ENCODE measurements at regions not wholly inside any gene's neighbourhood (a gene's known extent, or its start where the extent isn't known, plus 50 kb on each side); places are given as distances from the start of the nearest gene placed in this dataset.

DNA sequence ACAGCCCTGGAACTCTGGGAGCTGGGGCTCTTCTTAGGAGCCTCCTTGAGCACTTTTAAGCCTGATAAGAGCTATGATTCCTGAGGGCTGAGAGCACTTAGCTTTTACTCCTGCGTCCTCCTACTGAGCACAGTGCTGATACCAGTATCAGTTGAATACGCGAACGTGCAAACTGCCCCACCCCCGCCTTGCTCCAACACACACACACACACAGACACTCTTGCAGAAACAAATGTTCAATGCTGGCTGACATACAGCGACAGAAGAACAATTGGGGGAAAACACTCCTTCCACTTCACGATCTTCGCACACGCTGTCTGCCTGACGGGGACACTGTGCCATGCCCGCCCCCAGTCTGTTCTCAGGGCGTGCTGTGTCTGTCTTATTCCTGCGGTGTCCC, 57.2 kb upstream of the DLK1 start:
- no peak for DNase-seq (ENCODE audit: extremely low read depth, low read depth)
- TF ChIP-seq, protein P1, sequence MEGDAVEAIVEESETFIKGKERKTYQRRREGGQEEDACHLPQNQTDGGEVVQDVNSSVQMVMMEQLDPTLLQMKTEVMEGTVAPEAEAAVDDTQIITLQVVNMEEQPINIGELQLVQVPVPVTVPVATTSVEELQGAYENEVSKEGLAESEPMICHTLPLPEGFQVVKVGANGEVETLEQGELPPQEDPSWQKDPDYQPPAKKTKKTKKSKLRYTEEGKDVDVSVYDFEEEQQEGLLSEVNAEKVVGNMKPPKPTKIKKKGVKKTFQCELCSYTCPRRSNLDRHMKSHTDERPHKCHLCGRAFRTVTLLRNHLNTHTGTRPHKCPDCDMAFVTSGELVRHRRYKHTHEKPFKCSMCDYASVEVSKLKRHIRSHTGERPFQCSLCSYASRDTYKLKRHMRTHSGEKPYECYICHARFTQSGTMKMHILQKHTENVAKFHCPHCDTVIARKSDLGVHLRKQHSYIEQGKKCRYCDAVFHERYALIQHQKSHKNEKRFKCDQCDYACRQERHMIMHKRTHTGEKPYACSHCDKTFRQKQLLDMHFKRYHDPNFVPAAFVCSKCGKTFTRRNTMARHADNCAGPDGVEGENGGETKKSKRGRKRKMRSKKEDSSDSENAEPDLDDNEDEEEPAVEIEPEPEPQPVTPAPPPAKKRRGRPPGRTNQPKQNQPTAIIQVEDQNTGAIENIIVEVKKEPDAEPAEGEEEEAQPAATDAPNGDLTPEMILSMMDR (IDR thresholded peaks at IDR 0.05; ENCODE audit: low read depth, low read length): no peak

DNA sequence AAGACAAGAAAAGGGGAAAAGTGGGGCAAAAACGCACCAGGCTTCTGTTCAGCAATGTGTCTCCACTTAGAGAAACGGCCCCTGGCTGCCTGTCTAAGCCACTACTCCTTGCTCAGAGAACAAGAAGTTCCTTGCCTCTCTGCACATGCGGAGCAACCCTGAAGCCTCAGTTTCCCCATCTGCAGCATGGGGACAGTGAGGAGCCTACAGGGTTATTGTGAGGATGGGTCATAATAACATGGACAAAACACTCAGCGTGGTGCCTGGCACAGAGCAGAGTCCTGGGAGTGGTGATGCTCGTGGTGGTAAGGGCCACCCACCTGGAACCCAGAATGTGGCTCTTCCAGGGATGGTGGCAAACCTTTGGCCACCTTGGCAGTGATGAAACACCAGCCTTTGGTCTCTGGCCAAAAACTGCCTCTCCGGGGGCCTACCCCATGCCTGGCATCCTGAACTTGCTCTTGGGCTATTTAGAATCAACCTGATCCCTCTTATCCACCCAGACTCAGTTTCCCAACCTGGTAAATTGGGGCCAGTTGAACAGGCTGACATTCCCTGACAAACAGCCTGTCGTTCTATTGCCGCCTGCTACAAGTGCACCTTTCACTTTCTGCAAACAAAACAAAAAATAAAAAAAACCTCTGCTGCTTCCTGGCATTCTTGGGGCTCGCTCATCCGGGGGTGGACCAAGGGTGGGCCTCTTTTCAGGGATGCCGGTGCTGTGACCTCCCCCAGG, 56.5 kb upstream of the DLK1 start:
- TF ChIP-seq, protein P1 (IDR thresholded peaks at IDR 0.05; ENCODE audit: low read depth, low read length): no peak
- DNase-seq (ENCODE audit: extremely low read depth, low read depth): no peak

DNA sequence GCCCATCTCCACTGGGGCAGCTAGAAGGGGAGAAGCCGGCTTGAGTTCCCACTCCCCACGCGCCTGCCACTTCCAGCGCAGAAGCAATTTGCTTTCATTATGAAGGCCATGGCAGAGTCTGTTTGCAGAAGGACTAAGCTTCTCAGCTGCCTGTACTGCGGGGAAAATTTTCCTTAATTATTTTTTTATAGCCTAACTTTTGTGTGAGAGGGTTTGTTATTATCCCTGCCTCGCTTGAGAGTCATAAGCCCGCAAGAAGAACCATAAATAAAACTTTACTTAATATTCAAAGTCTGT, 56.0 kb upstream of the DLK1 start:
- no peak for DNase-seq (ENCODE audit: extremely low read depth, low read depth)

DNA sequence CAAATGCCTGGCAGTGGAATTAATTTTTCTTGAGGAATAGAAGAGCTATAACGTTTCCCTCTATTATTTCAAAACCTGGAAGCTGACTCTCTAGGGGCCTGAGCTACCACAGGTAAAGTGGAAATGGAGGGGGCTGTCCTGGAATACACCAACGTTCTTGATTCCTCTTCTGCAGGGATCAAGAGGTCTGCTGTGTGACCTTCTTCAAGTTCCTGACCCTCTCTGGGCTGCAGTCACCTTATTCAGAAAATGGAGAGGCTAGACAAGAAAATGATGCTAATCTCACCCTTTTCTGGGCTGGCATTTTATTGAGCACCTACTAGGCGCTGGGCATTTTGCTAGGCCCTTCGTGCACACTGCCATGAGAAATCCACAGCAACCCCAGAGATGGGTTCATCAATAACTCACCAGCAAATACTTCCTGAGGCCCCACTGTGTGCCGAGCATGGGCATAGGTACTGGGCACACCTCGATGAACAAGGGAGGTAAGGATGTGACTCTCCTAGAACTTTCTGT, 55.2 kb upstream of the DLK1 start:
- no peak for DNase-seq (ENCODE audit: extremely low read depth, low read depth)
- TF ChIP-seq, protein P1 (IDR thresholded peaks at IDR 0.05; ENCODE audit: low read depth, low read length): no peak

More for the DNA sequence above, 56.0 kb upstream of the DLK1 start:
- TF ChIP-seq, protein P1 (IDR thresholded peaks at IDR 0.05; ENCODE audit: low read depth, low read length): no peak

DNA sequence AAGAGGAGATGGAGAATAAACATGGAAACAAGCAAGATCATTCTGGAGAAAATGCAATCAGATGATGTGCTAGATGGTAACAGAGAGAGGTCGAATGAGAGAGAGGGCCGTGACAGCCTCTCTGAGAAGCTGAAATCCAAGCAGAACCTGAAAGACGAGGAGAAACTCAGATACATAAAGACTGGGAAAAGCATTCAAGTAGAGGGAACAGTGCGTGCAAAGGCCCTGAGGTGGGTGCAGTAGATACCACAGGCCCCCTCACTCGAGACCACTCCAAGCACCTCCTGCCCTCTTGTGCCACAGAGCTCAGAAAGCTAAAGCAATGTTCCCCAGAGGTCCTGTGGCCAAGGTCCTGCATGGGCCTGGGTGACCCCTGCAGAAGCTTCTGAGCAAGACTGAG, 54.8 kb upstream of the DLK1 start:
- no peak for DNase-seq (ENCODE audit: extremely low read depth, low read depth)
- TF ChIP-seq, protein P1 (IDR thresholded peaks at IDR 0.05; ENCODE audit: low read depth, low read length): no peak

DNA sequence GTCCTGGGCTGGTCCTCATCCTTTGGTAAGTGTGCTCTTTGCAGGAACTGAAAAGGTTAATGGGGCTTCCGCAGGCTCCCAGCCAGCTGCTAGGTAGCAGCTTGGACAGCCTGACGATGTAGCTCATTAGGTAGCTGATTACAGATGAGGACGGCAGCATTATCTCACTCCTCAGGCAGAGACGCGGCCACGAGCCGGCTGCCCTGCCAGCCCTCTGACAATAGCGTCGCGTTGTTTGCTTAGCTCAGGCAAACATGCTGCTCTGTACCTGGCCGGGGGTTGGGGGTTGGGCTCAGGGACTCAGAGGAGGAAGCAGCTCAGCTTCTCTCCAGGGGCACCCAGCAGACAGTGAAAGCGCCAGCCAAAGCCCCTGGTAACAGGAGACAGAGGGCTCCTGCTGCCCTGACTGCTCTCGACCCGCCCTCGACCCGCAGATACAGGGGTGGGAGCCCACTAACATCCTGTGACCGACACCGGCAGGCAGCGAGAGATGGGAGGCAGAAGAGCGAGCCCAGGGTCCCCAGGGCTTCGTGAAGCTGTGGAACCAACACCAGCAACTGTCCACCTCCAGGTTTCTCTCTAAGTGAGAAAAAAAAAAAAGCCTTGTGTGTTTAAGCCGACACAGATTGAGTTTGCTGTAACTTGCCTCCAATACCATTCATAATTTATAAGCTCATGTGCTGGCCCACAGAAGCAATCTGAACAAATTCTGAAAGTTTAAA, 53.4 kb upstream of the DLK1 start:
- TF ChIP-seq, protein P1 (IDR thresholded peaks at IDR 0.05; ENCODE audit: low read depth, low read length): no peak
- no peak for DNase-seq (ENCODE audit: extremely low read depth, low read depth)

DNA sequence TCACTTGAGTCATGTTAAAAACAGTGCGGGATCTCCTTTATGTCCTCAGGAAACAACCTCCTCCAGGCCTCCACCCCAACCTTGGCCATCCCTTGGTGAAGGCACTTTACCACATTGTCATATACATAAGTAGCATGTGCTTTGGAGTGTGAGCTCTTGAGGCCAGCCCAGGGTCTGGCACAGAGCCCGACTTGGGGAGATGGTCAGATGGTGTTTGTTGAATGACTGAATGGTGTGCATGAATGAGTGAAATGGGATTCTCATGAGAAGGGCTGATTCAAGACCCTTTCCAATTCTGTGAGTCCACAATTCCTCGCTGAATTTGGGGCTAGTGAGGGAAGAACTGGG, 52.9 kb upstream of the DLK1 start:
- TF ChIP-seq, protein P1 (IDR thresholded peaks at IDR 0.05; ENCODE audit: low read depth, low read length): no peak
- DNase-seq (ENCODE audit: extremely low read depth, low read depth): no peak

Measured in AG09319 (cell line).